ENCODE measurements at regions not wholly inside any gene's neighbourhood (a gene's known extent, or its start where the extent isn't known, plus 50 kb on each side); places are given as distances from the start of the nearest gene placed in this dataset.
"Not testable (repeated sequence)": the region's sequence is repeated elsewhere in the genome, so short reads cannot be mapped to it uniquely, and the experiment has no call there.

DNA sequence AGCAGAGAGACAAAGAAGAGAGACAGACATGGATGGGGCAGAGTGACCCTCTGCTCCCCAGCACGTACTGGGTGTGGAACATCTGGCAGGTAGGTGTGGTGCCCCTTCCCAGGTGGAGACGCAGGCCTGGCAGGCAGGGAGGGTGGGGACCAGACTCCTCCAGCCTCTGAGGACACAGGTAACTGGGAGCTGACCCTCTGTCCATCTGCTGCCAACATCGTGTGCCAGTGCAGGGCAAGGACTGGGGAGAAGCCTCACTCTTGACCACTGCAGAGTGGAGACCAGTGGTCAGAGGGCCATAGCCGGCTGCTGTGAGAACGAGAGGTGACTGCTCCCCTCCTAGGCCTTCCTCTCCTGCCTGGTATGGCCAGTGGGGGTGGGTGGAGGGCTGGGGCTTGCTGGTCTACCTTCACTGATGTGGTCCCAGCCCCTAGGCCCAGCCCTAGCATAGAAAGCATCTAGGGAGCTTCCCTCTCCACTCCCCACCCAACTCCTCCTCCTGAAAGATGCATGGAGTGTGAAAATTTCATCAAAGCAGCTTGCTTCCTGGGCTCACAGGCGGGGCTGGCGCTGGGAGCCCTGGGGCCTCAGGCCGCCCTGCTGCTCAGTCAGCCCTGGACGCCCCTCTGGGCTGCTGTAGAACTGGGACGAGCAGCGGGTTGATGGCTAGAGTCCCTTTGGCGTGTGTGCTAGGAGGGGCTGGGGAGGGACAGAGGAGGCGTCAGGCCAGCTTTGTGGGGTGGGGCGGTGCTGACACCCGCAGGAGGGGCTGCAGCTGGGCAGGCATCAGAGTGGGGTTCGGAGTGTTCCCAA, 90.3 kb downstream of the PLXNA1 start:
- no peak for DNase-seq

DNA sequence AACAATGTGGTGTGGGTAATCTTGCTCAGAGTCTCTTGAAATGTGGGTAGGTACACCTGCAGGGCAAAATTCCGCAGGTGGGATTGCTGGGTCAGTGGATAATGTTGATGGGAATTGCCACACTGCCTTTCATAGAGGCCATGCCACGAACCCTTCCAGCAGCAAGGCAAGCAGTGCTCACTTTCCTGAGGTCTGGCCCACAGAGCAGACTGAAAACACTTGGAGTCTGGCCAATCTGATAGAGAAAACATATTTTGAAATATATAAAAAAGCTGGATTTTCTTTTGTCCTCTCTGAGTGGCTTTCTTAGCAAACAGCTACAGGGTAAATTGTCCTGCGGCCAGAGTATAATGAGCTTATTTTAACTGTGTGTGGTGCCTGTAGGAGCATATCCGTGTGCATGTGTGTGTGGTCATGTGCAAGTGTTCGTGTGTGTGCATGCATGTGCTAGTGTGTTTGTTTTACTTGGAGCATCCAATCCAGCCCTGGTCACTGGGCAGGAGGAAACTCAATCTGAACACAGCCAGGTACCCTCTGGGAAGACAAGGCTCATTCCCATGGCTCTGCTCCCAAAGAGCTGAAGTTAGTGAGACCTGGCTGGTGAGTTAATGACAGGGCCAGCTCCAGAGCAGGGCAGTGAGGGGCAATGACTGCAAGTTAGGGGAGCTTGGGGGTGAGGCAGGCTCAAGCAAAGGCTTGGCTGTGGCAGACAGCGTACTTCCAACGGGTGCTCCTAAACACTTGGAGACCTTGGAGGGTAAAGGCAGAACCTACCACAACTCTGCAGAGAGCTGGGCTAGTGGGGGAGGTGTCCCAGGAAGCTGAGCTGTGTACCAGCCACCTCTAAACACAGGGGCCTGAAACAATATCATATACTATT, 91.3 kb downstream of the PLXNA1 start:
- no peak for DNase-seq

GRCh38 chr3:127074900-127075360, 92.0 kb downstream of the PLXNA1 start:
- DNase-seq = no peak

DNA sequence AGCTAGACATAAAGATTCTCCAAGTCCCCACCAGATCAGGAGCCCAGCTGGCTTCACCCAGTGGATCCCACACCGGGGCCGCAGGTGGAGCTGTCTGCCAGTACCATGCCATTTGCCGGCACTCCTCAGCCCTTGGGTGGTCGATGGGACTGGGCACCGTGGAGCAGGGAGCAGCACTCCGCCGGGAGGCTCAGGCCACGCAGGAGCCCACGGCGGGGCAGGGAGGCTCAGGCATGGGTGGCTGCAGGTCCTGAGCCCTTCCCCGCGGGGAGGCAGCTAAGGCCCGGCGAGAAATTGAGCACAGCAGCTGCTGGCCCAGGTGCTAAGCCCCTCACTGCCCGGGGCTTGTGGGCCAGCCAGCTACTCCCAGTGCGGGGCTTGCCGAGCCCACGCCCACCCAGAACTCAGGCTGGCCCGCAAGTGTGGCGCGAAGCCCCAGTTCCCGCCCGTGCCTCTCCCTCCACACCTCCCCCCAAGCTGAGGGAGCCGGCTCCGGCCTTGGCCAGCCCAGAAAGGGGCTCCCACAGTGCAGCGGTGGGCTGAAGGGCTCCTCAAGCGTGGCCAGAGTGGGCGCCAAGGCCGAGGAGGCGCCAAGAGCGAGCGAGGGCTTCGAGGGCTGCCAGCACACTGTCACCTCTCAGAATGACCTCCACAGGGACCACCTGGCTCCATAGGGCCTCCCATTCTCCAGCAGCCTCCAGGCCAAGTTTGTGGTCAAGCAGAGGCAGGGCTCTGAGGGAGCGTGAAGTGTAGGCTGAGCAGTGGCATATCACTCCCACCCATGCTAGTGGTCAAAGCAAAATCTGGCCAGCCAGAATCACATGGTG, 93.5 kb downstream of the PLXNA1 start:
- DNase-seq = not testable (repeated sequence)

DNA sequence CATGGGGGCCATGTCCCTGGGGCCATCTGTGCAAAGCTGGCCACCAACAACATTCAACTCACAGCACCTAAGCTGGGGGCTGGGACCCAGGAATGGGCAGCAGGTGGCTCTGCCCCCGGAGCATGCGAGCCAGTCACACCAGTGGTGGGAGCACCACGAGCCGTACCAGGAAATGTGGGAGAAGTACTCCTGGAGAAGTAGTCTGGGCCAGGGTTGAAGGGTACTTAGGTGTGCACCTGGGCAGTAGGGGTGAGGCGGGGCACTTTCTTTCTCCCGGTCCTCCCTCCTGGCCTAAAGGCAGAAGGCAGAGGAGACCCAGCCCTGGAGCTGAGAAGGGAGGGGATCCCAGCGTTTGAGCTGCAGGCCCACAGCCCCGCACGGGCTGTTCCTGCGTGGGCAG, 94.2 kb downstream of the PLXNA1 start:
- no peak for DNase-seq

- no peak for DNase-seq
These were observed 94.7 kb downstream of the PLXNA1 start for GRCh38 chr3:127077505-127078064.

DNA sequence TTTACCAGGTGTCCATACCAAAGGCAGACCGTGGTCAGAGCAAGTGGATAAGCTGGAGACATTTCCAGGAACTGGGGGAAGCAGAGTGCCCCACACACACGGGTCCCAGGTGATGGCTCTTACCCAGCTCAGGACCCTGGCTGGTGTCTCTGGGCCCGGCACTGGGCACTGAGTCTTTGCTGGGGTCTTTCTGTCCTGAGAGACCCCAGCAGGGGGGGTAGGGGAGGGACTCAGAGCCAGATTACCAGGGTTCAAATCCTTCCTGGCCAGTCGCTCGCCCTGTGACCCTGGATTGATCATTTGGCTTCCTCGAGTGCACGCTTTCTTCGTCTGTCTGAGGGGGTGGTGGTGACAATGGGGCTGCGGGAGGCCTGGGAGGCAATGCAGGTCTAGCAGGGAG, 95.7 kb downstream of the PLXNA1 start:
- no peak for DNase-seq

DNA sequence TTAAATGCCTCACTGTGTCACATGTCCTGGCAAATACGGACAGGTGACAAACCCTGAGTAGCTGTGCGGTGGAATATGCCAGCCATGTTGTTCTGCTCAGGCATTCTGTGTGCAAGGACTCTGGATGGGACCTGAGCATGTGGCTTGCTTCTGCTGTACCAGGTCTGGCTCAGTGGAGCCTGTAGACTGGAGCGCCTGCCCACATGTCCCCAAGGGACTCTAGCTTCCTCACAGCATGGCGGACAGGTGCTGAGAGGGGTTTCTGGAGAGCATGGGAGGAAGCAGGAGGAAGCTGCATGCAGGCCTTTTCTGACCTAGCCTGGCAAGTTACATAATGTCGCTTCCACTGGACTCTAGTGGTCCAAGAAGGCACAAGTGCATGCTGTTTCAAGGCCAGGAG, 96.3 kb downstream of the PLXNA1 start:
- no peak for DNase-seq

- DNase-seq = no peak
These were observed 98.2 kb downstream of the PLXNA1 start for GRCh38 chr3:127081001-127081720.

GRCh38 chr3:127082066-127082465, 99.2 kb downstream of the PLXNA1 start:
- no peak for DNase-seq

GRCh38 chr3:127083778-127084397, 101.0 kb downstream of the PLXNA1 start:
- no peak for DNase-seq

- no peak for DNase-seq
These were observed 101.6 kb downstream of the PLXNA1 start for GRCh38 chr3:127084401-127084990.

DNA sequence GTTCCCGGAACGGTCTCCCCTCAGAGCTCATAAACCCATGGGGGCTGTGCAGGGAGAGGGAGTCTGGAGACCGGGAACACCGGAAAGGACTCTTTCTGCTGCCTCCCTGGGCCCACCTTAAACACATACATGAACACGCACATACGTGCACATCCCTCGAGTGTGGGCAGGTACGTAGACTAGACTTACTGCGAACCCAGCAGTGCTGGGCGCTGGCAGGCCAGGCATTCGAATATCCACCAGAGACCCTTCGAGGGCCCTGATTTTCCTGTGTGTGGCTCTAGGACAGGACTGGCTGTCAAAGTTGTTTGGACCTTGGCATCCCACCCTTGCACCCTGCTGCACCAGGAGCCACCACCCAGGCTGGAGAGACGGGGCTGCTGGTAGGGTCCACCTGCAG, 102.7 kb downstream of the PLXNA1 start:
- DNase-seq = no peak

DNA sequence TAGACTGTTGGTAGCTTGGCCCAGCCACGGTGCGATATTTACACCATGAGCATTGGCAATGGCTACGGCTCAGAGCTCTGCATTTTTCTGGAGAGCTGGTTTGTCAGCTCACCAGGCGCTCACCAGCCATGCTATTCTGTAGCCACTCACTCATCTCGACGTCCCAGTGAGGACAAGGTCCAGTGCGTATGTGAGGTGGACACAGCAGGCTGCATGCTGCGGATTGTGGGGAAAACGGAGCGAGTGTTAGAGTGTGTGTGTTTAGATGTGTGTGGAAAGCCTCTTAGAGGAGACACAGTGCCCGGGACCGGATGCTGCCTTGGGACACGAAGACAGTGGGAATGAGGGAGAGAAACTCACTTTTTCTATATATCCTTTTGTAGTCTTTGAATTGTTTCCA, 103.7 kb downstream of the PLXNA1 start:
- not testable (repeated sequence) for DNase-seq

DNA sequence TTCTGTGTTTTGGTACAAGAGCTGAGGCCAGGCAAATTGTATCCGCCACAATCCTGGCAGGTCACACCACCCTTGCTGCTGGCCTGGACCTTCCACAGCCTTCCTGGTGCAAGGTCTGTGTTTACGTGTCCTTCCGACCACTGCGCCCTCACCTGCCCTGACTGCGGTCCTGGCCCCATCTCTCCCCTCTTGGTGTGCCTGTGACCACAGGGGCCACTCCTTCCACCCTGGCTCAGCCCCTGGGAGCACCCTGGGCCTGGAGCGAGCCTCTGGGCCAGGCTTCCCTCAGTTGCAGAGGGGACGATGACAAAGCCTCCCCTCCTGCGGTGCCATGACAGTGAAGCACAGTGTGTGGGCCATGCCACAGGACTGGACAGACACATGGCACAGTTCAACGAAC, 104.5 kb downstream of the PLXNA1 start:
- no peak for DNase-seq

DNA sequence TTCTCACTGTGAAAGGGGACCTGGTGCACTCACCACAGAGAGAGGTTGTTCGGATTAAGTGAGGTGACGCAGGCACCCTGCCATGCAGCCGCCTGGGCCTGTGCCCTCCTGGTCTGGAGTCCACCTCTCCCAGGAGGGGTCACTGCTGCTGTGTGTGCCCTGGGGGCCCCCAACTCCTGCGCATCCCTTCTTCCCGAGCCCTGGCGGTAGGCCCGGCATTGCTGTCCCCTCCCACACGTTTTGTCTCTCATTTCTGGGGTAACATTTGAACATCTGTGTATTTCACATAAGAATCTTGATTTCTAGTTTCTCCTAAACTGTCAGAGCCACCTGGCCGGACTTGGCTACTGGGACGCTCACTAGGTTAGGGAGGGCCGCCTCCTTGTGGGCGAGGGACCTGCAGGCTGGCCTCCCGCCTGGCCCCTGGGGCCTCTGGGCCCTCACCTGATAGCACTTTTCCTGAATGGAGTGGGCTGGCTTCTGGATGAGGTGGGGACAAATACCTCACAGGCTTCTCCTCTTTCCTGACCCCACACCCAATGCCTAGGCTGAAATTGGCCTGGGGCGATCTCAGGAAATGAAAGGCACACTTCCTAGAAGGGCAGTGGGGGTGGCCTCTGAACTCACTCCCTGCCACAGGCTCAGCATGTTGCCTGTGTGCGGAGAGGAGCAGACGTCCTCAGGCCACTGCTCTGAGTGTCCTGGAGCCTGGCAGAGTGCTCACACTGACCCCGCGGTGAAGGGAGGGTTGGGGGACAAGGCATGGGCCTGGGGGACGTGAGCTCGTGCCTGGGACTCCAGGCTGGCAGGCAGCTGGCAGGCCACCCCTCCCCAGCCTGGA, 104.2 kb upstream of the PRR23E start:
- DNase-seq = no peak

- no peak for DNase-seq
These were observed 103.3 kb upstream of the PRR23E start for GRCh38 chr3:127089486-127090145.

DNA sequence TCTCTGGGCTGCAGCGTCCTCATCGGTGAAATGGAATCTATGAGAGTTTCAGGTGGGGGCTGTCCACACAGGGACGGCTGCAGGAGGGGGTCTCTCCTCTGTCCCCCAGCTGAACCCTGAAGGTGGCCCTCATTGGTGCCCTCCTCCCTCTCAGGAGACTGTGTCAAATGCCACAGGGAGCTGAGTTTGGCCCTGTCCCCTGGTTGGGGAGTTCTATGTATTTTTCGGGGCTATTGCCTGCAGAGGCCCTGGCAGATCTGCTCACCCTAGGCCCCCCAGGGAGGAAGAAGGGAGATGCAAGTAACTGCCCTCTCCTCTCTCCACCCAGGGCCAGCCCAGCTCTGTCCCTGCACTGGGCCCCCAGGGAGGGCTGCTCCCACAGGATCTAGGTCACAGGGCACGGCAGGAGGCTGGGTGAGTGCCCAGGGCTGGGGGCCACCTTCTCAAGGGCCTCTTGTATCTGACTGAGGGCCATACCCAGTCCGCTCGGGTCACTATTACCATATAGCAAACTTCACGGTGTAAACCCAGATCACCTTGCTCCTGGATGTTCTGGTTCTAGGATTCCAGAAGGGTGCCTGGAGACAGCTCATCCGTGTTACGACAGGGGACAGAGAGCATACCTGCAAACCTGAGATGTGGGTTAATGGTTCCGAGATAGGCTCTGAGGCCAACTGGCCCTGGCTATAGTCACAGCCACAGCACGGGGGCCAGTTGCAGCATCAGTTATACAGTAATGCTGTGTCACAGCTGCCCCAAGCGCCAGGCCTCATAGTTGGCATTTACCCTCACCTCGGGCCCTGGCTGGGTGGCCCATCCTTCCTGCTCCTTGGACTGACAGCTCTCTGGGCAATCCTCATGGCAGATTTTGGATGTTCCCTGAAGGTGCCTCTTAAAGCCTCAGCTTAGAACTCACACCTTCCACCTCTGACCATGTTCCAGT, 102.4 kb upstream of the PRR23E start:
- no peak for DNase-seq
